ENCODE measurements at regions not wholly inside any gene's neighbourhood (a gene's known extent, or its start where the extent isn't known, plus 50 kb on each side); places are given as distances from the start of the nearest gene placed in this dataset.
"Not testable (repeated sequence)": the region's sequence is repeated elsewhere in the genome, so short reads cannot be mapped to it uniquely, and the experiment has no call there.

- peaks cover 3% of the 10 kb centered on the region for H3K9me3 Mint-ChIP-seq
- H3K4me1 Mint-ChIP-seq = no peaks in the 10 kb centered on the region
Observed at GRCh38 chr2:150350500-150350899, 137.0 kb downstream of the RND3 start.

GRCh38 chr2:150346806-150347205 lies 140.7 kb downstream of the RND3 start:
- Mint-ChIP-seq H3K4me1 (no peaks in the 10 kb centered on the region), H3K9me3 (peaks cover 3% of the 10 kb centered on the region)

More at GRCh38 chr2:150350500-150350899, 137.0 kb downstream of the RND3 start:
- Mint-ChIP-seq H3K4me3 (no peak overlapping the region), H3K27ac (no peak overlapping the region), H3K27me3 (no peaks in the 10 kb centered on the region), H3K36me3 (no peaks in the 10 kb centered on the region)
- DNase-seq = no peak
- CTCF ChIA-PET = no interaction called here

DNA sequence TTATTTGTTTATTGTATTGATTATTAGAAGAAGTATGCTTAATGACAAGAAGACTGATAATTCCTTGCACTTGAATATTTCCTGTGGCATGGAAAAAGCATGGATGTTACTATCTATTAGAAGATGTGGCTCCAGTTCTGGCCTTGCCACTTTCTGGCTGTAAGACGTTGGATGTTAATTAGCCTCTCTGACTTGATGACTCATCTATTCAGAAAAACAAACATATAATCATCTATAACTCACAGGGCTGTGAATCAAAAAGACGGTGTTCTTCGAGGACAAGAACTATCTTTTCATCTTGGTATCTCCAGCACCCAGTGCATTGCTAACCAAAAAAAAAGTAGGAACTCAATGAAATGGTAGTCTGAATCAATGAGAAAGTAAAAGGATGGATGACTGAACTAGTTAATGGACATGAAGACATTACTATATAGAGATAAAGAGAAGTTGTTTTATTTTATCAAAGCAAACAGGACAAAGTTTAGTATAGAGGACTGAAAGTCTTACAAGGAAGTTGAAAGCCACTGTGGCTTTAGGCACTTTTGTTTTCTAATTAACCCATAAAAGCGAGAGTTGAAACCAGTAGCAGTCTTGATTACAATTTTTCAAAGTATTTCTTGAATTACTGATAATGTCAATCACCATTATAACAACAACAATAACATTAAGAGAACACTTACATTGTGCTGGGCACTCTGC lies 145.3 kb downstream of the RND3 start:
- H3K9me3 Mint-ChIP-seq = peaks cover 3% of the 10 kb centered on the region
- no peak for DNase-seq
- no peaks in the 10 kb centered on the region for H3K36me3 Mint-ChIP-seq
- no peaks in the 10 kb centered on the region for H3K4me1 Mint-ChIP-seq
- no peaks in the 10 kb centered on the region for H3K27me3 Mint-ChIP-seq
- CTCF ChIA-PET = no interaction called here
- H3K27ac Mint-ChIP-seq = no peak overlapping the region
- H3K4me3 Mint-ChIP-seq = no peak overlapping the region

More at GRCh38 chr2:150346806-150347205, 140.7 kb downstream of the RND3 start:
- CTCF ChIA-PET = no interaction called here
- H3K27ac Mint-ChIP-seq = no peak overlapping the region
- no peaks in the 10 kb centered on the region for H3K27me3 Mint-ChIP-seq
- H3K36me3 Mint-ChIP-seq = no peaks in the 10 kb centered on the region
- no peak overlapping the region for H3K4me3 Mint-ChIP-seq
- no peak for DNase-seq

DNA sequence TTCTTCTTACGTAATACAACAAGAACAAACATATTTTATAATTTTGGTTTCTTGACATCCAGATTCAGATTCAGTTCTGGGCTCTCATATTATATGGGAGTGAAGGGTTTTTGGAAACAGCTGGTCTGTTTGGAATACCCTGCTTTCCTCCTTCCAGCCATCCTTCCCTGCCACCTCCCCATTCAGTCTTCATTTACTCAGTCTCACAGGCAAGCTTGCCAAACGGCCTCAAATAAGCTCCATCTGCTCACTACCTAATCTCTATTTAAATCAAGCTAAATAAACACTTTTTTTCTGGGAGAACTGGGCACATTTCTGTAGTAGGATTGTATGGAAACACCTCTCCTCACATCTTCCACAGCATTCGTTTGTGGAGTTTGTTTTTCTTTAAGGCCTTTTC lies 147.5 kb downstream of the RND3 start:
- no peaks in the 10 kb centered on the region for H3K4me1 Mint-ChIP-seq
- H3K27ac Mint-ChIP-seq = no peak overlapping the region
- DNase-seq = no peak
- no peak overlapping the region for H3K4me3 Mint-ChIP-seq
- peaks cover 3% of the 10 kb centered on the region for H3K9me3 Mint-ChIP-seq
- CTCF ChIA-PET = no interaction called here
- H3K27me3 Mint-ChIP-seq = no peaks in the 10 kb centered on the region
- H3K36me3 Mint-ChIP-seq = no peaks in the 10 kb centered on the region

DNA sequence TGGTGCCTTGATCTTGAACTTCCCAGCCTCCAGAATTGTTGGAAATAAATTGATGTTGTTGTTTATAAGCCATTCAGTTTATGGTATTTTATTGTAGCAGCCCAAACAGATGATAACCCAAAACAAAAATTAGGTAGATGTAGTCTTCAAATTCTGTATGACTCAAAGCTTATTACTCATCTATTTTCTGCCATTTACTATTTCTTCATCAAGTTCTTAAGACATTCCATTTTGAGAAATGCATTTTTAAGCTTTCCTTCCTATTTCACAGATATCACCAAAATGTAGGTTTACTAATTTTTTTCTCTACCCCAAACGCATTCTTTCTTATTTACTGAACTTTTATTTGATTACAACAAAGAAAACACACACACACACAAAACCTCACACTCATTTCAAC lies 148.2 kb downstream of the RND3 start:
- H3K36me3 Mint-ChIP-seq = no peaks in the 10 kb centered on the region
- no peak overlapping the region for H3K27ac Mint-ChIP-seq
- no peak for DNase-seq
- H3K27me3 Mint-ChIP-seq = no peaks in the 10 kb centered on the region
- no peak overlapping the region for H3K4me3 Mint-ChIP-seq
- peaks cover 3% of the 10 kb centered on the region for H3K9me3 Mint-ChIP-seq
- H3K4me1 Mint-ChIP-seq = no peaks in the 10 kb centered on the region
- CTCF ChIA-PET = no interaction called here

DNA sequence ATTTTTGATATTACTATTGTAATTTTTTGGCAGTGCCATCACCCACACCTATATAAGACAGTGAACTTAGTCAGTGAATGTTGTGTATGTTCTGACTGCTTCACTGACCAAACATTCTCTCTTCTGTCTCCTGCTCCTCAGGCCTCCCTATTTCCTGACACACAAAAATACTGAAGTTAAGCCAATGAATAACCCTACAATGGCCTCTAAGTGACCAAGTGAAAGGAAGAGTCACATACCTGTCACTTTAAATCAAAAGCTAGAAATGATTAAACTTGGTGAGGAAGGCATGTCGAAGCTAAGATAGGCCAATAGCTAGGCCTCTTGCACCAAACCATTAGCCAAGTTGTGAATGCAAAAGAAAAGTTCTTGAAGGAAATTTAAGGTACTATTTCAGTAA lies 151.9 kb downstream of the RND3 start:
- DNase-seq = no peak
- no peaks in the 10 kb centered on the region for H3K27me3 Mint-ChIP-seq
- H3K4me3 Mint-ChIP-seq = no peak overlapping the region
- no peak overlapping the region for H3K27ac Mint-ChIP-seq
- H3K4me1 Mint-ChIP-seq = no peaks in the 10 kb centered on the region
- no peaks in the 10 kb centered on the region for H3K9me3 Mint-ChIP-seq
- CTCF ChIA-PET = no interaction called here
- no peaks in the 10 kb centered on the region for H3K36me3 Mint-ChIP-seq

DNA sequence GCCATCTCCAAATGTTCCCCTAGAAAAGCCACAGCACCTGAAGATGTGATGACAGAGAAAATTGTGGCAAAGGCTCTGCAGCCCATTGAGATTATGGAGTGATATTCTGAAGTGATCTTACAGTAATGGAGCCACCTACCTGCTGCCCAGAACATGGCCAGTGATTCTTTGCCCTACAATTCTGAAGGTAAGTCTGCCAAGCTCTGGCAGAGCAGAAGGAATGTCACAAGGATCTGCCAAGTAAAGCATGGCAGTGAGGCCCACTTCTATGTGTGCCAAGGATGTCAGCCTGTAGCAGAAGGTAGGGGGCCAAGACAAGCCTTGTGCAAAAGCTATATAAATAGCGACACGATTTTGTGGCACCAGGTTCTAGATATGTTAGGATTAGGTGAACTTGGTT lies 155.1 kb downstream of the RND3 start:
- CTCF ChIA-PET = no interaction called here

GRCh38 chr2:150327564-150328489 lies 159.6 kb downstream of the RND3 start:
- Mint-ChIP-seq H3K27ac (no peak overlapping the region), H3K4me1 (no peaks in the 10 kb centered on the region), H3K4me3 (no peak overlapping the region), H3K36me3 (no peaks in the 10 kb centered on the region), H3K9me3 (peaks cover 4% of the 10 kb centered on the region), H3K27me3 (no peaks in the 10 kb centered on the region)
- CTCF ChIA-PET = no interaction called here
- no peak for DNase-seq

More for the DNA sequence above, 155.1 kb downstream of the RND3 start:
- no peak for DNase-seq
- peaks cover 4% of the 10 kb centered on the region for H3K9me3 Mint-ChIP-seq
- no peaks in the 10 kb centered on the region for H3K27me3 Mint-ChIP-seq
- H3K4me1 Mint-ChIP-seq = no peaks in the 10 kb centered on the region
- H3K36me3 Mint-ChIP-seq = no peaks in the 10 kb centered on the region
- no peak overlapping the region for H3K27ac Mint-ChIP-seq
- no peak overlapping the region for H3K4me3 Mint-ChIP-seq

DNA sequence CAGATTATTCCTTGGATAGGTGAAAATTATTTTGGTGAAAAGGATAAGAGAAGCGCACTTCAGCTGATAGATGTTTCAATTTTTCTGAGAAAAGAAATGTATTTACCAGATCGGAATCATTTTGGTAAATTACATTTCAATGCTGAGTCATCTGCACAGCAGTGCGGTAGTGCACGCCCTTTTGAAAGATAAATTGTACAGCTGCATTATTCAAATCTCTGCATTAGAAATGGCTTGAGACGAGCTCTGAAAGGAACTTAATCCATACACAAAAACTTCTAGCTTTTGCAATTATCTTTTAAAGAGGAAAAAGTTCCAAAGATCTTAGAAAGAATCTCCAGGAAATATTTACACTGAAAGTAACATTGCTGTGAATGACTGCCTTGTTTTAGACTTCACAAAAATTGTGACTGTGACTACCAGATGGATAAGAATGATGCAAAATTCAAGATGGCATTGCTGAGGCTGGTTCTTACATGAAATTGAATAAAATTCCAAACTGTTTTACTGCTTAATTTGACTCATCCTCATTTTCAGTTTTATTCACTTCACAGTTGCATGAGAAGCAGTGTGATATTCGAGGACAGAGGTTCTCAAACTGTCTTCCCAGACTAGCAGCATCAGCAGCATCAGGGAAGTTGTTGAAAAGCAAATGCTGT lies 161.7 kb downstream of the RND3 start:
- Mint-ChIP-seq H3K9me3 (peaks cover 4% of the 10 kb centered on the region), H3K27me3 (no peaks in the 10 kb centered on the region)
- CTCF ChIA-PET = no interaction called here

GRCh38 chr2:150323071-150323470 lies 164.4 kb downstream of the RND3 start:
- H3K4me1 Mint-ChIP-seq, H3K27ac Mint-ChIP-seq, H3K9me3 Mint-ChIP-seq, DNase-seq, H3K36me3 Mint-ChIP-seq, H3K27me3 Mint-ChIP-seq, CTCF ChIA-PET, H3K4me3 Mint-ChIP-seq: not testable (repeated sequence)

More for the DNA sequence above, 161.7 kb downstream of the RND3 start:
- Mint-ChIP-seq H3K27ac (no peak overlapping the region), H3K4me1 (no peaks in the 10 kb centered on the region), H3K36me3 (no peaks in the 10 kb centered on the region), H3K4me3 (no peak overlapping the region)
- DNase-seq = no peak

DNA sequence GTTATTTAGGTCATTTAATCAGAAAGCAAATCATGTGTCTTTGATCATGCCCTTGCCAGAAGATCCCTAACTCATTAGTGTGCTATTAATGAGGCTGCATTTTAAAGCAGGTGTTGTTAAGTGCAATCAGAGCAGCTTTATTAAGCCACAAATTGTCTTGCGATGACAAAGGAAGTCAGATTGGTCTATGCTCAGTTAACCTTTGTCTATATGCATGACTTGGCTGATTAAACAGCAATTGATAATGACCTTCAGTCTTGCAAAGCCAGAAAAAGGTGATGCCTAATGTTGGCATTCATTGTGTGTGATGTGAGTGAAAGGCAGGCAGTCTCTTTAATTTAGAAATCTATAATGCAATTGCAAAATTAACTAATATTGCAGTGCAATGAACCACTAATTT lies 166.9 kb downstream of the RND3 start:
- H3K4me3 Mint-ChIP-seq = no peak overlapping the region
- no peaks in the 10 kb centered on the region for H3K36me3 Mint-ChIP-seq
- H3K27ac Mint-ChIP-seq = no peak overlapping the region
- DNase-seq = no peak
- CTCF ChIA-PET = interaction anchor here (0.7 kb wide), 1 partner anchor 540 kb away, joined by 3 read pairs; no protein-coding TSS in a partner anchor
- no peaks in the 10 kb centered on the region for H3K4me1 Mint-ChIP-seq
- H3K9me3 Mint-ChIP-seq = no peaks in the 10 kb centered on the region
- H3K27me3 Mint-ChIP-seq = no peaks in the 10 kb centered on the region

DNA sequence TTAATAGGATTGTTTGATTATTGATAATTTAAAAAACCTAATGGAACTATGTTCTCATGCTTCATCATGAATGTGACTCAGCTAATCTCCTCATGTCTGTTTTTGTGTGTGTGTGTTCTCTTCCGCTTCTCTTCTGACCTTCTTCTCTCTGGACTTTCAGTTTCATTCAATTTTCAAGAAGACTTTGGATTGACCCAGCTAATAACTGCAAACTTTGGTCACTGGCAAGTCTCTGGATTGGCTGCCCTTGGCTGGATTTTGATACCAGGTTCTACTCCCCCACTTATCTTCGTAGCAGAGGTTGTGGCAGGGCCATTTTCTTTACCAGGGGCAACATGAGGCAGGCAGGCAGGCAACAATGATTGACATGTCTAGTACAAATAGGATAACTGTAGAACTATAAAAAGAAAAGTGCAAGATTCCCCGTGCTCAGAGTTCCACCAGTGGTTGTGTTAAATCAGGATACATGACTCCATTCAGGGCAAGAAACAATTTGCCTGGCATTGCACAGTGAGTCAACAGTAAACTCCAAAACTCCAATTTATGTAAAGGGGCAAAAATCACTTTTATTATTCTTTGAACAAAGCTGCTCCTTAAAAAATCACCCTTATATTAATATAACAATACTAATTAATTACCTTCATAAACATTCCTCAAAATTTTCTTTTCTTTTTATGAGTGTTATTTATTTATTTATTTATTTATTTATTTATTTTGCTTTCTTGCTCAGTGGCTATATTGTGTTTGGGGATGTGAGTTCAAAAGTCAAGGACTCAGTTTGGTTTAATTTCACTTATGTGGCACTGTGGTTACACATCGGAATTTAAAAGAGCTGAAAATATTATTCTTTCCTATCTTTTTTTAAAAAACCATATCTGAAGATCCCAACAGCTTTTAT lies 167.6 kb downstream of the RND3 start:
- H3K27ac Mint-ChIP-seq = no peak overlapping the region
- H3K9me3 Mint-ChIP-seq = no peaks in the 10 kb centered on the region
- no peaks in the 10 kb centered on the region for H3K36me3 Mint-ChIP-seq
- DNase-seq = no peak
- no peaks in the 10 kb centered on the region for H3K27me3 Mint-ChIP-seq
- no peaks in the 10 kb centered on the region for H3K4me1 Mint-ChIP-seq
- CTCF ChIA-PET = no interaction called here
- no peak overlapping the region for H3K4me3 Mint-ChIP-seq

GRCh38 chr2:150319085-150319484 lies 168.4 kb downstream of the RND3 start:
- Mint-ChIP-seq H3K27ac (no peak overlapping the region), H3K36me3 (no peaks in the 10 kb centered on the region), H3K4me3 (no peak overlapping the region), H3K27me3 (no peaks in the 10 kb centered on the region), H3K4me1 (no peaks in the 10 kb centered on the region), H3K9me3 (peaks cover 4% of the 10 kb centered on the region)
- CTCF ChIA-PET = no interaction called here
- no peak for DNase-seq

- no peaks in the 10 kb centered on the region for H3K4me1 Mint-ChIP-seq
- DNase-seq = no peak
- peaks cover 8% of the 10 kb centered on the region for H3K9me3 Mint-ChIP-seq
- H3K27ac Mint-ChIP-seq = no peak overlapping the region
- no peak overlapping the region for H3K4me3 Mint-ChIP-seq
- no peaks in the 10 kb centered on the region for H3K36me3 Mint-ChIP-seq
- H3K27me3 Mint-ChIP-seq = no peaks in the 10 kb centered on the region
- CTCF ChIA-PET = no interaction called here
Observed at GRCh38 chr2:150312271-150312670, 175.2 kb downstream of the RND3 start.

All from activated naive CD4-positive, alpha-beta T cell treated with anti-CD3 and anti-CD28 coated beads, Interleukin-2, amount 10 ng/mL, durations not matched to agents 7 days and 5 days (primary cell).